Thyroid gland (tissue), 4 donors: ENCODE measurements at regions not wholly inside any gene's neighbourhood (a gene's known extent, or its start where the extent isn't known, plus 50 kb on each side); places are given as distances from the start of the nearest gene placed in this dataset.

Experiments used
- CTCF ChIP-seq, 6 experiments: fragments of 200-600 bp in 3 of 6; fragments of 450-650 bp in 3 of 6; sonication (generic) in 3 of 6; IDR thresholded peaks; one replicate each; pipeline ENCODE4 v1.5.1; 2016 to 2019; ENCODE audit warnings: antibody characterized with exemption in 6 of 6, mild to moderate bottlenecking in 2 of 6, inconsistent platforms in 1 of 6, moderate library complexity in 1 of 6
- POLR2A ChIP-seq, 2 donors: fragments of 450-650 bp; IDR thresholded peaks; one replicate each; pipeline ENCODE4 v1.6.1; 2017; ENCODE audit warnings: antibody characterized with exemption in 2 of 2, mild to moderate bottlenecking in 2 of 2, moderate library complexity in 1 of 2

GRCh38 chr5:69011910-69012309 lies 81.9 kb upstream of the SLC30A5 start:
- TF ChIP-seq CTCF (IDR thresholded peaks at IDR 0.05) (no peak), POLR2A (IDR thresholded peaks at IDR 0.05) (no peak)
